HUDEP-2 (cell line): ENCODE measurements at regions not wholly inside any gene's neighbourhood (a gene's known extent, or its start where the extent isn't known, plus 50 kb on each side); places are given as distances from the start of the nearest gene placed in this dataset.

ENCODE experiments used
- DNase-seq, 76 experiments: peaks; one replicate each; lab custom pipeline; 2025; ENCODE audit not compliant: unreplicated experiment in 76 of 76; lab: John Stamatoyannopoulos, UW

DNA sequence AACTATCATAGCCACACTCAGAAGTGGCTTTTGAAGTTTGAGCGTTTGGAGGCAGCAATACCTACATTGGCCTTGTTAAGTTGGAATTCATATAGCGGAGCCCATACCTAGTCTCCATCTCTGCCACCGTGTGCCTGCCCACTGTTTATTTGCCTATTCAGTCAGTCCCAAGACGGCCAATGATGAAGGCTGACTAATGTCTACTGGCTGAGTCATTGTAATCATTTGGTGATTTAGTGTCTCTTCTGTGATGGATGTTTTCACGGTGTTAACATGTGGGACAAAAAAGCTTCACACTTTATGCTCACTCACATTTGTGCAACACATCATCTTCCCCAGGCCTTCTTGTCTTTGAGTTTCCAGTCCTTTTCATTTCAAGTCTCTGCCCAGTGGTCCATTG is 92.6 kb upstream of the PBX1 start:
- DNase-seq, result no peak

DNA sequence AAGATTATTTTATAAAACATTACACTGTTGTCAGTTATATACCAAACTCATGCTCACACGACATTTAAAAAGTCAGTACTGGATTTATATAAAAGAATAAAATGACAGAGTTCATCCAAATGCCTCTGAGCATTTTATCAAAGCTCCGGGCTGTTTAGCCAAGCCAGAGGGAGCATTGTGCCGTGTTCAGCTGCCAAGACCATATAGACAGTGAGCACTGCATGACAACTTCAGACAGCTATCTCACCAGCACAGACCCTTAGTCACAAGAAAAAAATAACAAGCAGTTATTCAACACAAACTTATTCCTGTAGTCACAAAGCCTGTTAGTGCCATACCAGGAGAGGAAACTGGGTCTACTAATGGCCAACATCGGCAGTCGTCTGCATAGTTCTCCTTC is 88.0 kb upstream of the PBX1 start:
- DNase-seq, result no peak

DNA sequence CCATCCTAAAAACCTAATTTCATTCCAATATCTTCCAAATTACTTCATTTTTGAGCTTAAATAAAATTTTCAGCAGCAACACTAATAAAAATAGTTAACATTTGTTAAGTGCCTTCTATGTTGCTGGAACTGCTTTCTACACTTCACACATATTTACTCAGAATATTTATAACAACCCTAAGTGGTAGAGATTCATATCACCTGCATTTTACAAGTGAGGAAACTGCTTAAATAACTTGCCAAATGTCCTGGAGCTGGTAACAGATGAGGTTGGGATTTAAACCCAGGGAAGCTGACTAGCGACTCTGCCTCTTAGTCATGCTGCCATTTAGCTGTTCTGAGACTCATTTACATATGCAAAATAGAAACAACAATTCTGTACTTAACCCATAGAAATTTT is 86.1 kb upstream of the PBX1 start:
- DNase-seq, result no peak

DNA sequence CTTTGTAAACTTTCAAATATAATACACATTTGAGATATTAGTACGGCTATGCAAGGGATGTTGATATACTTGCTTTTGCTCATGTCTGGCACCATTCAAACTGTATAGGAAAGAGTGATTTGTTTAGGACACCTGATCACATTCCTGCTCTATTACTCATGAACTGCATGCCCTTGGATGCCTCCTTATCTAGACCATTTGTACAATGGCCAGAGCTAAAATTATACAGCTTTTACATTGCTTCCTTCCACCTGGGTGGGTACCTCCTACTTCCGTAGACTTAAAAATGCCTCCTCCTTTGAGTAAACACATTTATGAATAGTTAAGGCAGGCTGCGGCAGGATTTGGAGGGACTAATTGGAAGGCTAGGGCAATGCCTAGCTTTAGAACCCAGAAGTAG is 85.4 kb upstream of the PBX1 start:
- DNase-seq, result no peak

DNA sequence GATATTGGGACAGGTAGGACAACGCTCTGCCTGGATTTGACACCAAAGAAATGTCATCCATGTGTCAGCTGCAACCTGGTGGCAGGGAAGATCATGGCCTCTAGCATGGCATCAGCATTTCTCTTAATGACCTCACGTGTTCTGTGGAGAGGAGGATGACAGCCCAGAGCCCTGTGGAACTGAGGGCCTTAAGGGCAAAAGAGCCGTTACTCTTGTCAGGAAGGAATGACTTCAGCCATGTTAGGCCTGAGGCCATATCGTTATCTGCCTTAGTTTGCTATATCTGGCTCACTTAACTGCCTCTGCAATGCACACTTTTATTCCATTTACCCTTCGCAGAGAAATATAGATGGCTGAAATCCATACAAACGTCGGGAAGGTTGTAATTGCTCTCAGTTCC is 83.2 kb upstream of the PBX1 start:
- DNase-seq, result no peak

DNA sequence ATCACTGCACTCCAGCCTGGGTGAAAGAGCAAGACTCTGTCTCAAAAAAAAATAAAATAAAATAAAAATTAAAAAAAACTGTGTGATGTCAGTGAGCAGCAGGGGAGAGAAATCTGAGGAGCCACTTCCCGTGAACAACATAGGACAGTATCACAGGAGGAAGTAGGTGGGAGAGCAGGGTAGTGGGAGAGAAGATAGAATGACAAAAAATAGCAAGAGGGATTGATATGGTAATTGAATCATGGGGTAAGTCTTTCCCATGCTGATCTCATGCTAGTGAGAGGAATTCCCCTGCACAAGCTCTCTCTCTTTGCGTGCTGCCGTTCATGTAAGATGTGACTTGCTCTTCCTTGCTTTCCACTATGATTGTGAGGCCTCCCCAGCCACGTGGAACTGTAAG is 81.6 kb upstream of the PBX1 start:
- no peak for DNase-seq

DNA sequence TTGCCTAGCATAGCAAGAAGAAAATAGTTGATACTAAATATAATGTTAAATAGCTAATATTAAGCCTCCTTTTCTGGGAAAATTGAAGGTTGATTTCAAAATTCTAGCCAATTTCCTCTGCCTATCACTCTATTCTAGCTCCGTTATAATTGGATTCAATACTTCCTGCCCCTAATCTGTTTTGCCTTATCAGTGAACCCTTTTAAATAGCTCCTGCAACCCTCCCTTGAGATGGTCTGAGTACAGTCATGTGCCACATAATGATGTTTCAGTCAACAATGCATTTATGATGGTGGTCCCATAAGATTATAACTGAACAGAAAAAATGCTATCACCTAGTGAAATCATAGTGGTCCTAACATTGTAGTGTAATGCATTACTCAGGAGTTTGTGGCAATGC is 79.7 kb upstream of the PBX1 start:
- DNase-seq, result no peak

DNA sequence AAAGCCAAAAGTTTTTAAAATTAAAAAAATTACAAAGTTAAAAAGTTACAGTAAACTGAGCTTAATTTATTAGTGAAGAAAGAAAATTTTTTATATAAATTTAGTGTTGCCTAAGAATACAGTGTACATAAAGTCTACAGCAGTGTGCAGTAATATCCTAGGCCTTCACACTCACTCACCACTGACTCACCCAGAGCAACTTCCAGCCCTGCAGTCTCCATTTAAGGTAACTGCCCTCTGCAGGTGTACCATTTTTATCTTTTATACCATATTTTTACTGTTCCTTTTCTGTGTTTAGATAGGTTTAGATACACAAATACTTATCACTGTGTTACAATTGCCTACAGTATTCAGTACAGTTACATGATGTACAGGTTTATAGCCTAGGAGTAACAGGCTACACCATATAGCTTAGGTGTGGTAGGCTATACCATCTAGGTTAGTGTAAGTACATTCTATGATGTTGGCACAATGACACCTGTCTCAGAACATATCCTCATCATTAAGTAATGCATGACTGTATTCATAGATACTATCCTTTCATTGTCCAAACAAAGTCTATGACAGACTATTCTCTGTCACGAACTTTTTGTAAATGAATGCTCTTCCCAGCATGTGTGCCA is 78.6 kb upstream of the PBX1 start:
- DNase-seq, result no peak

DNA sequence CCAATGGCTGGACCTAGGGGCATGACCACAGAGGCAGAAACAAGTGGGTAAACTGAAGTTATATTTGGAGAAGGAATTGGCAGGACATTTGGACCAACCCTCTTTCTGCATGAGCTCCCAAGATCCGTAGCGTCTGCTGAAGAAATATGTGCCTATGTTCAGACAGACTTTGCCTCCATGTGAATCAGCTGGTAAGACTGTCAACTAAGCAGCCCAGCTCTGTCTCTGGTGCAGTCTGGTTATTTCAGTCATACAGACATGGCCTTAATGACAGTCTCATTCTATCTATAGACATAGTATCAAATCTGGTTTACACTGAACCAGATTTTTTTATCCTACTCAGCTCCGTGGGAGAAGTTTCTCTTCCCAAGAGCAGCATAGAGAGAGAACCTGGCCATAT is 63.1 kb upstream of the PBX1 start:
- DNase-seq, result no peak

DNA sequence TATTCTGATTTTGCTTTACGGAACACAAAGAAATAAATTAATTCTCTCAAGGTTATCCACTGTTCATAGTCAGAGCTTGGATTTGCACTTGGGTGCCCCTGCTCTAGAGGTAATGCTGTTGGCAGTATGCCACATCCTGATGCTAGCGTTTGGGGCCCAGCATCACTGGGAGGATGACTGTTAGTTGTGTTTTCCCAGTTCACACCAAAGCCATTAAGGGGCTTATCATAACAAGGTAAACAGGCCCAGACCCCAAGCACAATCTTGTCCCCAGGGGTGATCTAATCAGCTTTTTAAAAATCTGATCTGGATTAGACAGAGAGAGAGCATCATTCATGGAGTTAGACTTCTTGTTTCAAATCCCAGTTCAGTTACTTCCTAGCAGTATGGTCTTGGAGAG is 60.2 kb upstream of the PBX1 start:
- DNase-seq, result no peak

DNA sequence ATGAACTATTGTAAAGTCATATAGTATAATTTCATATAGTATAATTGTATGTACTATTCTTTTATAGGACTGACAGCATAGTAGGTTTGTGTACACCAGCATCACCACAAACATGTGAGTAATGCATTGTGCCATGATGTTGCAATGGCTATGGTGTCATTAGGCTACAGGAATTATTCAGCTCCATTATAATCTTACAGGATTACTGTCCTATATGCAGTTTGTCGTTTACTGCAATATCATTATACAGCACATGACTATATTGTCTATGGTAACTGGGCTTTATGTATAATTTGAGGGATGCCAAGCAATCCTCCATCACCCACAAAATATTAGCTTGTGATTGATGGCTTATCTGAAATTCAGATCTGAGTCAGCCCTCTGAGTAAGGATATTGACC is 54.2 kb upstream of the PBX1 start:
- no peak for DNase-seq
